Activated CD4-positive, alpha-beta T cell treated with anti-CD3 and anti-CD28 coated beads for 36 hours (primary cell): ENCODE measurements at regions not wholly inside any gene's neighbourhood (a gene's known extent, or its start where the extent isn't known, plus 50 kb on each side); places are given as distances from the start of the nearest gene placed in this dataset.
"Not testable (repeated sequence)": the region's sequence is repeated elsewhere in the genome, so short reads cannot be mapped to it uniquely, and the experiment has no call there.

Experiments
- ATAC-seq: fragments of 200-7000 bp; cut with Tn5 transposase; one replicate; pipeline ENCODE4 v1.10.0; 2021; ENCODE audit warnings: mild to moderate bottlenecking, moderate library complexity
- CTCF ChIA-PET: fragments of 350-600 bp; sonication (Branson Sonifier 250); formaldehyde crosslinking; loops from one replicate; lab custom pipeline; 2021; ENCODE audit warnings: antibody characterized with exemption; lab: Charles Lee
- POLR2A ChIA-PET: fragments of 350-600 bp; sonication (Branson Sonifier 250); formaldehyde crosslinking; loops from one replicate; lab custom pipeline; 2021; ENCODE audit warnings: antibody characterized with exemption, inconsistent platforms; lab: Charles Lee
- DNase-seq: peaks from one replicate; pipeline ENCODE4 v3.0.0-alpha.2; 2020
- H3K27ac Mint-ChIP-seq: one replicate; pipeline ENCODE4 v1.8.0; 2021; ENCODE audit warnings: mixed read lengths
- H3K27me3 Mint-ChIP-seq: one replicate; pipeline ENCODE4 v1.8.0; 2021; ENCODE audit warnings: mixed read lengths
- H3K36me3 Mint-ChIP-seq: one replicate; pipeline ENCODE4 v1.8.0; 2021; ENCODE audit warnings: low read depth, mixed read lengths
- H3K4me1 Mint-ChIP-seq: one replicate; pipeline ENCODE4 v1.8.0; 2021; ENCODE audit warnings: mixed read lengths
- H3K4me3 Mint-ChIP-seq: one replicate; pipeline ENCODE4 v1.8.0; 2021; ENCODE audit warnings: mild to moderate bottlenecking, moderate library complexity, mixed read lengths
- H3K9me3 Mint-ChIP-seq: one replicate; pipeline ENCODE4 v1.8.0; 2021; ENCODE audit warnings: low read depth, mixed read lengths
- intact Hi-C, 2 experiments: fragments of 100-400 bp; cut with DNase I in 1 of 2; cut with micrococcal nuclease in 1 of 2; formaldehyde crosslinking; loops; one replicate each; pipeline versions ENCODE4 v1.14.2 to v1.15.1; 2022 to 2024; cut with DNase I, micrococcal nuclease

DNA sequence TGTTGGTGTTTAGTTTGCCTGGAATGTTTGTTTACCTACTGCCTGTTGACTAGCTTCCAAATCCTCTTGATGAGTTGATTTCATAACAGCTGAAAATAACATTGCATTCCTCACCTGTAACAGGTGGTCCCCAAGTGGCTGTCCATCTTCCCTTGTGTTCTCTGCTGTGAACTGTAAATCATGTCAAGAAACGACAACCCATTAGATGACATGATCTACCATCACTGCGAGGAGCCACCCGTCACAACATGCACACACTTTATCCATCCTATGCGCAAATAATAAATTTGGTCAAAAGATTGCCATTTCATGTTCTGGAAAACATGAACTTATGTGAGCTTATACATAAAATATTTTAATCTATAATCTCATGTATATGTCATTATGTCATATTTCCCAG lies 199.1 kb upstream of the POMZP3 start:
- CTCF ChIA-PET, ATAC-seq, H3K9me3 Mint-ChIP-seq, intact Hi-C loops, H3K36me3 Mint-ChIP-seq, H3K4me1 Mint-ChIP-seq, DNase-seq, H3K27ac Mint-ChIP-seq, POLR2A ChIA-PET, H3K27me3 Mint-ChIP-seq, H3K4me3 Mint-ChIP-seq: not testable (repeated sequence)

DNA sequence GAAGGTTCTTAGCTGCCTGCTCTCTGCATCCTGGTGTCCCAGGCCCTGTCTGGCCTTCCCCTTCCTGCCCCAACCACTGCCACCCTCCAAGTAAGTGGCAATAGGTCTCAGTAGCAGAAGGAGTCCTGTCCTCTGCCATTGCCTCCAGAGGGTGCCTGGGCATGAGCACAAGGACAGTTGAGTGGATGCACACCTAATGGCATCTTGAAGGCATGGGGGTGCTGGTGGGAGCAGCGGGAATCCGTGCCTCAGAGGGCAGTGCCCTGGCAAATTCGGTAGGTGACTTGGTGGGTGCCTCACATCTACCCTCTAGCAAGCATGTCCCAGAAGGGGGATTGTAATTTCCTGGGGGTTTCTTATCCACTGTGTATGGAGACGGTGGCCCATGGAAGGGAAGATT lies 182.8 kb upstream of the POMZP3 start:
- ATAC-seq, CTCF ChIA-PET, H3K27me3 Mint-ChIP-seq, H3K4me1 Mint-ChIP-seq, H3K4me3 Mint-ChIP-seq, DNase-seq, H3K27ac Mint-ChIP-seq, intact Hi-C loops, H3K9me3 Mint-ChIP-seq, H3K36me3 Mint-ChIP-seq, POLR2A ChIA-PET: not testable (repeated sequence)

DNA sequence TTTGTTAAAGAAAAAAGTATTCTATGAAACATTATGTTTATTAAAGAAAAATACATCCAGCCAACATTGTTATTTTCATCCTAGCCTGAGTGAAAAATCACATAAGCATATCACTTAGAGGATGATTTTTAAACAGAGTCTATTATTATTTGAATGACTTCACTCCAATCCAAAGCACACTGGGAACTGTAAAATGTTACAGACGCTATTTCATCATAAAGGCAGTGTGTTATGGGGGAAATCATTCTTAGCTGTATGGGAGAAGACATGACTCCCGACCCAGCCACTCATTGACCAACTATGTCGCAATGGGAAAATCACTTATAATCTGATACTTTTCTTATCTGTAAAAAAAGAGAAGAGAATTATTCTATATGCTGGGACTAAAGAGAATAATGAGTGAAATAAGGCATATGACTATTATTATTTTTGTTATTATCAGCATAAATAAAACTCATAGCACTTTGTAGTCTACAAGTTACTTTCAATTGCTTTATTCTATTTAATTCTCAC lies 180.6 kb upstream of the POMZP3 start:
- ATAC-seq, H3K9me3 Mint-ChIP-seq, DNase-seq, POLR2A ChIA-PET, intact Hi-C loops, H3K4me3 Mint-ChIP-seq, H3K36me3 Mint-ChIP-seq, H3K27ac Mint-ChIP-seq, H3K27me3 Mint-ChIP-seq, H3K4me1 Mint-ChIP-seq, CTCF ChIA-PET: not testable (repeated sequence)

DNA sequence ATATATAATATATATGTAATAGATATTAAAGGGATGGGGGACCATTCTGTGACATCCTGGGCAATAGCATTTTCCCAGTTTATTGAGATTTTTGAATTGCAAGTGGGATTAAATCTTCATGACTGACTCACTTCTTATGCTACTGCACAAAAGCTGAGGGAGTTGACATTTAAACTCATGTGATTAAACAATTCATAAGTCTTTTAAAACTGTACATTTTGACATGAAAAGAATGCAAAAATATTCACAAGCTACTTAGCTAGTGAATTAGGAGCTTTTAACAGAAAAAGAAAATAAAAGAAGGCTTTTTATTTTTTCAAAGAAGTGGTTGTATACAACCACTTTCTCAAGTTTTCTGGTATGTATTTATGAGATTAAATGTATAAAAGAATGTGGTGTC lies 179.4 kb upstream of the POMZP3 start:
- intact Hi-C loops, H3K4me3 Mint-ChIP-seq, POLR2A ChIA-PET, ATAC-seq, H3K27ac Mint-ChIP-seq, H3K4me1 Mint-ChIP-seq, H3K27me3 Mint-ChIP-seq, DNase-seq, H3K36me3 Mint-ChIP-seq, CTCF ChIA-PET, H3K9me3 Mint-ChIP-seq: not testable (repeated sequence)

DNA sequence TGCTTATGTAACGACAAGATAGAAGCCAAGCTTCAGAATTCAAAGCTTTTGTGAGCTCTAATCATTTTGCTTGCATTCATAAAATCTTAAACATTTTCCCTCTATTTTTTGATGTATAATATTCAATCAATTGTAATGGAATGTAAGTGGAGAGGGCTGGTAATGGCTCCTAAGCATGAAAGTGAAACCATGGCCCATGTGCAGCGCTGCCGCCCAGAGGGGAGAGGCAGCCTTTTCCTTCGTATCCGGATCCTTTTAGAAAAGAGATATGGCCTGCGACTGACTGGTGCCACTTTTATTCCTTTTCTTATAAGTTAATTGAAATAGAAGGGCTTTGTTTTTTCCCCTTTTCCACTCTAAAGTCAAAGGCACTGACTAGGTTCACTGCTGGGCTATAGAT lies 178.9 kb upstream of the POMZP3 start:
- H3K27me3 Mint-ChIP-seq, DNase-seq, H3K4me3 Mint-ChIP-seq, ATAC-seq, H3K4me1 Mint-ChIP-seq, H3K36me3 Mint-ChIP-seq, H3K27ac Mint-ChIP-seq, POLR2A ChIA-PET, H3K9me3 Mint-ChIP-seq, CTCF ChIA-PET, intact Hi-C loops: not testable (repeated sequence)

DNA sequence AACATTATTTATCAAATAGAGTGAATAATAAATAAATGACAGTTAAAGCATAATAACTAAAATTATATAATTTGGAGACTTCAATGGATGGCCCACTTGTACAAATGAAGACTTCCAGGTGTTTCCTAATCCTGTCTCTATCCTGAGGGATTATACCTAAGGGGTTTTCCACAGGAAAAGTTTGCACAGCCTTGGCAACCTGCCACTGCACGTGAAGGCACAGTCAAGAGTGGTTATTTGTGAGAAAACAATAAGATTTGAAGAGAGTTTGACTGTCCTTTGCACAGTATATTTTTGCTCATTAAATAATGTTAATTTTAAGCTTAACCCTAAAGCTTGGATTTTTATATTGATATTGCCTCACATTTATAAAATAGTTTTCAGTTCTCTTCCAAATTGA lies 178.2 kb upstream of the POMZP3 start:
- ATAC-seq, POLR2A ChIA-PET: not testable (repeated sequence)

DNA sequence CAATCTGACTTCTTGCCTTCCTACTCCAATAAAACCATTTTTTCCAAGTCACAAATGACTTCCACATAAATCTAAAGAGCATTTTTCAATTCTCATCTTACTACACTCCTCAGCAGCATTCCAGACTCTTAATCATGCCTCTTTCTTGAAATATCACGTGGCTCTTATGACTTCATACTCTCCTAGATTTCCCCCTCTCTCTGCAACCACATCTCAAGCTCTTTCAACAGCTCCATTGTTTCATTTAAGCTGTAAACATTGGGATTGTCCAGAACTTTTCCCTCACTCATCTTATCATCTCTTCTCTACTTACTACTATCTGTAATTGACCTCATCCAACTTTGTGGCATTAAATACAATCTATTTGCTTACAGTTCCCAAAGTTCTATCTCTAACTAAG lies 170.6 kb upstream of the POMZP3 start:
- H3K4me1 Mint-ChIP-seq, ATAC-seq, H3K36me3 Mint-ChIP-seq, intact Hi-C loops, H3K27ac Mint-ChIP-seq, POLR2A ChIA-PET, CTCF ChIA-PET, H3K4me3 Mint-ChIP-seq, H3K27me3 Mint-ChIP-seq, H3K9me3 Mint-ChIP-seq, DNase-seq: not testable (repeated sequence)

More for the DNA sequence above, 178.2 kb upstream of the POMZP3 start:
- H3K4me3 Mint-ChIP-seq, H3K9me3 Mint-ChIP-seq, H3K27me3 Mint-ChIP-seq, CTCF ChIA-PET, H3K4me1 Mint-ChIP-seq, intact Hi-C loops, DNase-seq, H3K27ac Mint-ChIP-seq, H3K36me3 Mint-ChIP-seq: not testable (repeated sequence)

DNA sequence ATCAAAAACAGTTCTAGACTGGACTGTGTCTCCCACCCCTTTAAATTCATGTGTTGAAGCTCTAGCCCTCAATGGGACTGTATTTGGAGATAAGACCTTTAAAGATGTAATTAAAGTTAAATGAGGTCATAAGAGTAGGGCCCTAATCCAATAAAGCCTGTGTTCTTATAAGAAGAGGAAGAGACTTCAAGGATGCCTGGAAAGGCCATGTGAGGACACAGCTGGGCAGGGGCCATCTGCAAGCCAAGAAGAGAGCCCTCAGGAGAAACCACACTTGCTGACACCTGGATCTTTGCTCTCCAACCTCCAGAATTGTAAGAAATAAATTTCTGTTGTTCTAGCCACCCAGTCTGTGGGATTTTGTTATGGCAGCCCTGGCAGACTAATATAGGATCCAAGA lies 153.6 kb upstream of the POMZP3 start:
- CTCF ChIA-PET, POLR2A ChIA-PET, ATAC-seq, intact Hi-C loops, H3K4me1 Mint-ChIP-seq, H3K27ac Mint-ChIP-seq, H3K9me3 Mint-ChIP-seq, H3K27me3 Mint-ChIP-seq, H3K36me3 Mint-ChIP-seq, DNase-seq, H3K4me3 Mint-ChIP-seq: not testable (repeated sequence)

DNA sequence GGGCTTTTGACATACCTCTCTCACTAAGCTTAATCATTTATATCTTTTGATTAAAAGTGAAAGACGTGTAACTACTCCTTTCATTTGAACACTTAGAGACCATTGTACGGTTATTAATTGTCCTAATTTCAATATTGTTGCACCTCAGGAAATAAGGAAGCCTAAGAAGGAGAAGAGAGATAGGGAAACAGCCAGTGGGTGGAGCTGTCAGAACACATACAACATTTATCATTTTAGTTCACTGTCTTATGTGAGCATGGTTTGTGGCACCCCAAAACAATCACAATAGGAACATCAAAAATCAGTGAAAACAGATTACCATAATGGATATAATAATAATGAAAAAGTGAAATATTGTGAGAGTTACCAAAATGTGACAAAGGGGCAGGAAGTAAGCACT lies 147.2 kb upstream of the POMZP3 start:
- CTCF ChIA-PET, H3K4me1 Mint-ChIP-seq, H3K27me3 Mint-ChIP-seq, H3K27ac Mint-ChIP-seq, H3K4me3 Mint-ChIP-seq, H3K9me3 Mint-ChIP-seq, POLR2A ChIA-PET, ATAC-seq, DNase-seq, H3K36me3 Mint-ChIP-seq, intact Hi-C loops: not testable (repeated sequence)

DNA sequence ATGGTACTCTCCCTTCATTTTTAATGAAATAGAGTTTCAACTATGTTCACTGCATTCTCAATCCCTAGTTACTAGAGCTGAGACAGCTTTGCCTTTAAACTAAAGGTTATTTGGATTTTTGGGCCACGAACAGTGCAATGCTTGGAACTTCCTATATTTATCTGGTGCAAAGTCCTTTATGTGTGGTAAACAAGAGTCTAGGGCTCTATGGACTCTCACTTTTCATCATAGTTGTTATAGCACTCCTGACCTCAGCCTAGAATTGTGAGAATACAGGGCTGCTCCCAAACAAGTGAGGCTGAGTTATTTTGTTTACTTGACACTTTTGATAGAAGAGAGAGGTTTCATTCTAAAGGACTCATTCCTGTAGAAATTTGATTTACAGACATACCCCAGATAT lies 144.9 kb upstream of the POMZP3 start:
- H3K4me1 Mint-ChIP-seq, H3K36me3 Mint-ChIP-seq, H3K9me3 Mint-ChIP-seq, ATAC-seq, H3K27me3 Mint-ChIP-seq, intact Hi-C loops, H3K27ac Mint-ChIP-seq, DNase-seq, CTCF ChIA-PET, H3K4me3 Mint-ChIP-seq, POLR2A ChIA-PET: not testable (repeated sequence)

DNA sequence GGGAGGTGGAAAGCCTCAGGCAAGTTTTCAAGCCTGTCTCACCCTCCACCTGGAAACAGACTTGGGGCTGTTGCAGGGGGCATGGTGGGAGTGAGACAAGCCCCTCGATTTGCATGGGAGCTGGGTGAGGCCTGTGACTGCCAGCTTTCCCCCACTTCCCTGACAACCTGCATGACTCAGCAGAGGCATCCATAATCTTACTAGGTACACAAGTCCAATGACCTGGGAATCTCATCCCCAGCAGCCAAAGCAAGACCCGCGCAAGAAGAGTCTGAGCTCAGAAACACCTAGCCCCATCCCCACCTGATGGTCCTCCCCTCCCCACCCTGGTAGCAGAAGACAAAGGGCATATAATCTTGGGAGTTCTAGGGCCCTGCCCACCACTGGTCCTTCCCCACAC lies 136.9 kb upstream of the POMZP3 start:
- CTCF ChIA-PET, DNase-seq, H3K4me1 Mint-ChIP-seq, POLR2A ChIA-PET, H3K27ac Mint-ChIP-seq, intact Hi-C loops, ATAC-seq, H3K36me3 Mint-ChIP-seq, H3K4me3 Mint-ChIP-seq: not testable (repeated sequence)
- H3K27me3 Mint-ChIP-seq = peaks cover 12% of the 10 kb centered on the region
- H3K9me3 Mint-ChIP-seq = peaks cover 12% of the 10 kb centered on the region

DNA sequence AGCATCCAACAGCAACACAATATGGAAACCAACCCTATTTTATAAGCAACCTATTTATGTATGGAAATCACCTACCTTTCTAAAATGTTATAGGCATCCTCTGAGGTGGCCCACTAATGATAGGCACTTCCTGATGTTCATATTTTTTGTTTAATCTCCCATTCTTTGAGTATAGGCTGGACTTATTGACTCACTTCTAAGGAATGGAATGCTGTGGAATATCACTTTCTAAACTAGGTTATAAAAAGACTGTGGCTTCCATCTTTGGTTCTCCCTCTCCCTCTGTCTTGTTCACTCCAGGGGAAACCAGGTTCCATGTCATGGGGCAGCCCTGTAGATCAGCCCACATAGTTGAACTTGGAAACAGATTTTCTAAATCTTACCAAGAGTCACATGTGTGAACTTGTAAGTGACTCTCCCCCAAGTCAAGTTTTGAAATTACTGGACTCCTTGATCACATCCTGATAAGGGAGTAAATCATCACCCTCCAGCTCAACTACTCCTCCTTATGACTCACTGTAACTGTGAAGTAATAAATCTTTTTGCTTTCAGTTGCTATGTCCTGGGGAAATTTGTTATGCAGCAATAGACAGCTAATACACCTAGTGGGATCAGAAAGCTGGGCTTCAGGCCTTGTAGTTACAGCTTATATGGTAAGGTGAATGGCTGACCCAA lies 133.6 kb upstream of the POMZP3 start:
- intact Hi-C loops, CTCF ChIA-PET, DNase-seq, H3K4me3 Mint-ChIP-seq, H3K4me1 Mint-ChIP-seq, POLR2A ChIA-PET, H3K27ac Mint-ChIP-seq, H3K9me3 Mint-ChIP-seq, H3K36me3 Mint-ChIP-seq: not testable (repeated sequence)
- peak; percentile 97 for ATAC-seq
- H3K27me3 Mint-ChIP-seq = peaks cover 11% of the 10 kb centered on the region
